Ureter (tissue), 1 donor: ENCODE measurements at regions not wholly inside any gene's neighbourhood (a gene's known extent, or its start where the extent isn't known, plus 50 kb on each side); places are given as distances from the start of the nearest gene placed in this dataset.

Source experiments
- DNase-seq: peaks from one replicate; pipeline ENCODE4 v3.0.0-alpha.2; 2020; ENCODE audit warnings: low spot score
- donor health status: DM: yes; HTN: yes; CAD: no.

GRCh38 chr10:85222300-85222699 is 893.9 kb downstream of the CCSER2 start:
- DNase-seq: no peak

- DNase-seq: no peak
These were observed 896.1 kb downstream of the CCSER2 start for GRCh38 chr10:85224366-85224940.

GRCh38 chr10:85225311-85225710 is 896.9 kb downstream of the CCSER2 start:
- no peak for DNase-seq

- no peak for DNase-seq
These were observed 898.2 kb downstream of the CCSER2 start for GRCh38 chr10:85226596-85226995.

GRCh38 chr10:85228726-85229125 is 900.3 kb downstream of the CCSER2 start:
- no peak for DNase-seq

GRCh38 chr10:85231534-85232270 is 903.3 kb downstream of the CCSER2 start:
- DNase-seq: no peak

- DNase-seq: no peak
These were observed 906.9 kb downstream of the CCSER2 start for GRCh38 chr10:85235258-85235657.

GRCh38 chr10:85238676-85239075 is 910.3 kb downstream of the CCSER2 start:
- DNase-seq: no peak

- DNase-seq: no peak
These were observed 921.9 kb downstream of the CCSER2 start for GRCh38 chr10:85250304-85250703.

GRCh38 chr10:85256481-85256880 is 928.1 kb downstream of the CCSER2 start:
- DNase-seq: no peak

- no peak for DNase-seq
These were observed 931.5 kb downstream of the CCSER2 start for GRCh38 chr10:85259908-85260307.

GRCh38 chr10:85262992-85263391 is 934.6 kb downstream of the CCSER2 start:
- no peak for DNase-seq

GRCh38 chr10:85265121-85265520 is 936.7 kb downstream of the CCSER2 start:
- DNase-seq: no peak

GRCh38 chr10:85266808-85267207 is 938.4 kb downstream of the CCSER2 start:
- no peak for DNase-seq

- DNase-seq: no peak
These were observed 951.6 kb downstream of the CCSER2 start for GRCh38 chr10:85280014-85280413.

- no peak for DNase-seq
These were observed 956.7 kb downstream of the CCSER2 start for GRCh38 chr10:85284778-85285770.

GRCh38 chr10:85293483-85293882 is 965.1 kb downstream of the CCSER2 start:
- DNase-seq: no peak

GRCh38 chr10:85311613-85312337 is 983.4 kb downstream of the CCSER2 start:
- no peak for DNase-seq

GRCh38 chr10:85315657-85316056 is 987.3 kb downstream of the CCSER2 start:
- no peak for DNase-seq

GRCh38 chr10:85316276-85316675 is 987.9 kb downstream of the CCSER2 start:
- no peak for DNase-seq

GRCh38 chr10:85317827-85318226 is 989.4 kb downstream of the CCSER2 start:
- DNase-seq: no peak
